ENCODE measurements at regions not wholly inside any gene's neighbourhood (a gene's known extent, or its start where the extent isn't known, plus 50 kb on each side); places are given as distances from the start of the nearest gene placed in this dataset.

- FAIRE-seq, result no peak
- no peak for DNase-seq (ENCODE audit: insufficient read length, low spot score)
- no peak for TF ChIP-seq CTCF (IDR thresholded peaks at IDR 0.05; ENCODE audit: insufficient read depth, missing control alignments)
These were observed 73.5 kb downstream of the ZNF648 start for GRCh38 chr1:181987996-181988395.

GRCh38 chr1:181987334-181987895 lies 74.1 kb downstream of the ZNF648 start:
- DNase-seq (ENCODE audit: insufficient read length, low spot score) (no peak), FAIRE-seq (no peak)
- no peak for TF ChIP-seq CTCF (IDR thresholded peaks at IDR 0.05; ENCODE audit: insufficient read depth, missing control alignments)

- DNase-seq (ENCODE audit: insufficient read length, low spot score) (no peak), FAIRE-seq (no peak)
- TF ChIP-seq CTCF (IDR thresholded peaks at IDR 0.05; ENCODE audit: insufficient read depth, missing control alignments), result no peak
These were observed 74.6 kb downstream of the ZNF648 start for GRCh38 chr1:181986907-181987305.

- TF ChIP-seq CTCF (IDR thresholded peaks at IDR 0.05; ENCODE audit: insufficient read depth, missing control alignments), result no peak
- FAIRE-seq (no peak), DNase-seq (ENCODE audit: insufficient read length, low spot score) (no peak)
These were observed 75.3 kb downstream of the ZNF648 start for GRCh38 chr1:181985936-181986906.

- TF ChIP-seq CTCF (IDR thresholded peaks at IDR 0.05; ENCODE audit: insufficient read depth, missing control alignments), result no peak
- no peak for FAIRE-seq
These were observed 76.2 kb downstream of the ZNF648 start for GRCh38 chr1:181985281-181985680.

GRCh38 chr1:181984006-181984405 lies 77.5 kb downstream of the ZNF648 start:
- DNase-seq (ENCODE audit: insufficient read length, low spot score) (no peak), FAIRE-seq (no peak)
- TF ChIP-seq CTCF (IDR thresholded peaks at IDR 0.05; ENCODE audit: insufficient read depth, missing control alignments), result no peak

More at GRCh38 chr1:181985281-181985680, 76.2 kb downstream of the ZNF648 start:
- no peak for DNase-seq (ENCODE audit: insufficient read length, low spot score)

- no peak for FAIRE-seq
- no peak for DNase-seq (ENCODE audit: insufficient read length, low spot score)
- TF ChIP-seq CTCF (IDR thresholded peaks at IDR 0.05; ENCODE audit: insufficient read depth, missing control alignments), result no peak
These were observed 79.7 kb downstream of the ZNF648 start for GRCh38 chr1:181981821-181982220.
